ENCODE measurements at regions not wholly inside any gene's neighbourhood (a gene's known extent, or its start where the extent isn't known, plus 50 kb on each side); places are given as distances from the start of the nearest gene placed in this dataset.

GRCh38 chr7:155979994-155980393 is 167.7 kb upstream of the SHH start:
- no CpG with 5 or more reads among the region's 12 CpGs for WGBS, 2 experiments (ENCODE audit: extremely low coverage in 2 of 2, insufficient read length in 1 of 2)
- H4K91ac ChIP-seq (ENCODE audit: insufficient read depth, low read depth, low read length) = no peak overlapping the region
- no peak for DNase-seq
- H3K4ac ChIP-seq (ENCODE audit: low read depth, low read length) = no peak overlapping the region
- no peak overlapping the region for H2BK5ac ChIP-seq (ENCODE audit: low read depth, low read length, poor library complexity, severe bottlenecking)
- peaks cover 29% of the 10 kb centered on the region for H3K9me3 ChIP-seq (ENCODE audit: control insufficient read depth, insufficient read depth, low read length)
- no peaks in the 10 kb centered on the region for H3K79me1 ChIP-seq (ENCODE audit: low read depth in 1 of 2, low read length in 2 of 2)
- H3K18ac ChIP-seq (ENCODE audit: low read depth, low read length) = no peak overlapping the region
- H2BK120ac ChIP-seq (ENCODE audit: low read depth, low read length) = no peak overlapping the region
- no peaks in the 10 kb centered on the region for H3K27me3 ChIP-seq (ENCODE audit: control insufficient read depth, insufficient read depth, low read length)
- no peaks in the 10 kb centered on the region for H3K4me1 ChIP-seq (ENCODE audit: control insufficient read depth, insufficient read depth, low read length)
- H4K20me1 ChIP-seq (ENCODE audit: insufficient read depth, low read length) = no peaks in the 10 kb centered on the region
- no peak overlapping the region for H3K56ac ChIP-seq (ENCODE audit: extremely low read depth, insufficient read depth, low read length)
- H2BK15ac ChIP-seq (ENCODE audit: low read depth, low read length) = no peak overlapping the region
- no peak overlapping the region for H3K4me2 ChIP-seq (ENCODE audit: low read depth, low read length)
- BruUV-seq (replicated peaks) = no TSS peak
- no peak overlapping the region for H3K23ac ChIP-seq (ENCODE audit: low read depth, low read length)
- H4K8ac ChIP-seq (ENCODE audit: low read depth in 2 of 2, low read length in 2 of 2) = no peak overlapping the region
- H2AK5ac ChIP-seq (ENCODE audit: low read depth, low read length) = no peak overlapping the region
- H3K36me3 ChIP-seq (ENCODE audit: control insufficient read depth, insufficient read depth, low read length) = no peaks in the 10 kb centered on the region
- peak overlapping the region; percentile 29 for H2AFZ ChIP-seq (replicated peaks; ENCODE audit: low read length, poor library complexity)
- H3K14ac ChIP-seq (replicated peaks; ENCODE audit: low read depth, low read length) = no peak overlapping the region
- no peak overlapping the region for H4K5ac ChIP-seq (ENCODE audit: low read depth, low read length)
- ChIA-PET CTCF (no interaction called here), POLR2A (ENCODE audit: unreplicated experiment) (no interaction called here)
- H3K4me3 ChIP-seq (ENCODE audit: insufficient read depth, low read depth, low read length) = no peak overlapping the region
- no peak for ATAC-seq (ENCODE audit: low read depth)
- H3K9me1 ChIP-seq (ENCODE audit: insufficient read depth, low read length) = no peaks in the 10 kb centered on the region
- in situ Hi-C loops (cut with MboI; ENCODE audit: low sequenced_read_pairs) (no loop called here), intact Hi-C loops (cut with micrococcal nuclease) (no loop called here), dilution Hi-C loops (cut with HindIII; ENCODE audit: low sequenced_read_pairs, unreplicated experiment) (no loop called here)
- H3K9ac ChIP-seq (ENCODE audit: low read depth, low read length) = no peak overlapping the region
- no peak overlapping the region for H2BK20ac ChIP-seq (ENCODE audit: low read depth, low read length)
- no peak overlapping the region for H2AK9ac ChIP-seq (replicated peaks; ENCODE audit: low read depth, low read length, poor library complexity)
- H3K27ac ChIP-seq (ENCODE audit: insufficient read depth, low read length) = no peak overlapping the region
- no peak for TF ChIP-seq MAFK (IDR thresholded peaks at IDR 0.05; ENCODE audit: low read depth, low read length)
- TF ChIP-seq BHLHE40 (IDR thresholded peaks at IDR 0.05; ENCODE audit: low read depth, low read length) = no peak
- no peak for TF ChIP-seq RAD21 (IDR thresholded peaks at IDR 0.05; ENCODE audit: low read length)
- TF ChIP-seq RCOR1 (IDR thresholded peaks at IDR 0.05; ENCODE audit: insufficient replicate concordance, low read length) = no peak
- no peak for TF ChIP-seq SMC3 (IDR thresholded peaks at IDR 0.05; ENCODE audit: low read depth, low read length)
- TF ChIP-seq RFX5 (IDR thresholded peaks at IDR 0.05; ENCODE audit: low read depth, low read length) = no peak
- no peak for TF ChIP-seq MXI1 (IDR thresholded peaks at IDR 0.05; ENCODE audit: borderline replicate concordance, low read depth, low read length)
- TF ChIP-seq MAZ (IDR thresholded peaks at IDR 0.05; ENCODE audit: borderline replicate concordance, low read depth, low read length) = no peak
- TF ChIP-seq NFE2L2 (IDR thresholded peaks at IDR 0.05; ENCODE audit: low read depth, low read length) = no peak
- TF ChIP-seq CTCF (conservative IDR thresholded peaks at IDR 0.05; ENCODE audit: low read depth, low read length) = no peak
- TF ChIP-seq CEBPB (IDR thresholded peaks at IDR 0.05; ENCODE audit: low read depth, low read length) = no peak
- TF ChIP-seq USF2 (IDR thresholded peaks at IDR 0.05; ENCODE audit: low read depth, low read length) = no peak
- no peak for TF ChIP-seq CHD1 (IDR thresholded peaks at IDR 0.05; ENCODE audit: low read depth, low read length)
- TF ChIP-seq ELK1 (IDR thresholded peaks at IDR 0.05; ENCODE audit: borderline replicate concordance, low read depth, low read length) = no peak
- no peak for TF ChIP-seq POLR2A (IDR thresholded peaks at IDR 0.05; ENCODE audit: low read depth, low read length)
- TF ChIP-seq FOS (IDR thresholded peaks at IDR 0.05; ENCODE audit: low read depth, low read length) = no peak
